ENCODE measurements at regions not wholly inside any gene's neighbourhood (a gene's known extent, or its start where the extent isn't known, plus 50 kb on each side); places are given as distances from the start of the nearest gene placed in this dataset.
A peak's percentile ranks its signal among the peaks of the same experiment; 100 is the strongest.

GRCh38 chr1:229848752-229849677 is 218.0 kb upstream of the GALNT2 start:
- H3K4me3 ChIP-seq: no peak overlapping the region
- H3K9me3 ChIP-seq: no peaks in the 10 kb centered on the region
- ATAC-seq (no peak), DNase-seq (no peak)
- in situ Hi-C loops (cut with MboI; ENCODE audit: low sequenced_read_pairs in 4 of 4) (loop anchor here in 2 of 4 donors (5.0 to 10.0 kb wide), 3 partner anchors 46 to 366 kb away; no protein-coding TSS in a partner anchor), intact Hi-C loops (cut with DNase I; ENCODE audit: low total_unique reads) (loop anchor here (10.0 kb wide), 2 partner anchors 106 to 294 kb away; partner anchors contain the start of gene ABCB10)
- no peaks in the 10 kb centered on the region for H3K27me3 ChIP-seq
- TF ChIP-seq, protein P1, sequence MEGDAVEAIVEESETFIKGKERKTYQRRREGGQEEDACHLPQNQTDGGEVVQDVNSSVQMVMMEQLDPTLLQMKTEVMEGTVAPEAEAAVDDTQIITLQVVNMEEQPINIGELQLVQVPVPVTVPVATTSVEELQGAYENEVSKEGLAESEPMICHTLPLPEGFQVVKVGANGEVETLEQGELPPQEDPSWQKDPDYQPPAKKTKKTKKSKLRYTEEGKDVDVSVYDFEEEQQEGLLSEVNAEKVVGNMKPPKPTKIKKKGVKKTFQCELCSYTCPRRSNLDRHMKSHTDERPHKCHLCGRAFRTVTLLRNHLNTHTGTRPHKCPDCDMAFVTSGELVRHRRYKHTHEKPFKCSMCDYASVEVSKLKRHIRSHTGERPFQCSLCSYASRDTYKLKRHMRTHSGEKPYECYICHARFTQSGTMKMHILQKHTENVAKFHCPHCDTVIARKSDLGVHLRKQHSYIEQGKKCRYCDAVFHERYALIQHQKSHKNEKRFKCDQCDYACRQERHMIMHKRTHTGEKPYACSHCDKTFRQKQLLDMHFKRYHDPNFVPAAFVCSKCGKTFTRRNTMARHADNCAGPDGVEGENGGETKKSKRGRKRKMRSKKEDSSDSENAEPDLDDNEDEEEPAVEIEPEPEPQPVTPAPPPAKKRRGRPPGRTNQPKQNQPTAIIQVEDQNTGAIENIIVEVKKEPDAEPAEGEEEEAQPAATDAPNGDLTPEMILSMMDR (IDR thresholded peaks at IDR 0.05 in 4 of 5, conservative IDR thresholded peaks at IDR 0.05 in 1 of 5): peak in 3 of 5 experiments; percentile 16 to 48 (median 40)
- no peak for TF ChIP-seq POLR2A (IDR thresholded peaks at IDR 0.05)
- no peaks in the 10 kb centered on the region for H3K36me3 ChIP-seq
- H3K4me1 ChIP-seq: peaks cover 17 to 20% of the 10 kb centered on the region in 2 donors
- no peak overlapping the region for H3K27ac ChIP-seq

GRCh38 chr1:229851511-229851910 is 215.5 kb upstream of the GALNT2 start:
- intact Hi-C loops (cut with DNase I; ENCODE audit: low total_unique reads): no loop called here
- H3K36me3 ChIP-seq: no peaks in the 10 kb centered on the region

GRCh38 chr1:229853751-229854150 is 213.3 kb upstream of the GALNT2 start:
- in situ Hi-C loops (cut with MboI; ENCODE audit: low sequenced_read_pairs in 4 of 4) (no loop called here), intact Hi-C loops (cut with DNase I; ENCODE audit: low total_unique reads) (no loop called here)
- Histone ChIP-seq H3K9me3 (no peaks in the 10 kb centered on the region), H3K36me3 (no peaks in the 10 kb centered on the region), H3K4me1 (no peaks in the 10 kb centered on the region), H3K27ac (no peak overlapping the region), H3K4me3 (no peak overlapping the region), H3K27me3 (no peaks in the 10 kb centered on the region)
- no peak for TF ChIP-seq POLR2A (IDR thresholded peaks at IDR 0.05)
- TF ChIP-seq, protein P1 (IDR thresholded peaks at IDR 0.05 in 4 of 5, conservative IDR thresholded peaks at IDR 0.05 in 1 of 5): no peak
- ATAC-seq (no peak), DNase-seq (no peak)

More at GRCh38 chr1:229851511-229851910, 215.5 kb upstream of the GALNT2 start:
- Histone ChIP-seq H3K27me3 (no peaks in the 10 kb centered on the region), H3K4me3 (no peak overlapping the region), H3K27ac (no peak overlapping the region), H3K4me1 (no peaks in the 10 kb centered on the region), H3K9me3 (no peaks in the 10 kb centered on the region)
- ATAC-seq (no peak), DNase-seq (no peak)
- TF ChIP-seq POLR2A (IDR thresholded peaks at IDR 0.05): no peak
- TF ChIP-seq, protein P1 (IDR thresholded peaks at IDR 0.05 in 4 of 5, conservative IDR thresholded peaks at IDR 0.05 in 1 of 5): no peak
- in situ Hi-C loops (cut with MboI; ENCODE audit: low sequenced_read_pairs in 4 of 4): no loop called here

DNA sequence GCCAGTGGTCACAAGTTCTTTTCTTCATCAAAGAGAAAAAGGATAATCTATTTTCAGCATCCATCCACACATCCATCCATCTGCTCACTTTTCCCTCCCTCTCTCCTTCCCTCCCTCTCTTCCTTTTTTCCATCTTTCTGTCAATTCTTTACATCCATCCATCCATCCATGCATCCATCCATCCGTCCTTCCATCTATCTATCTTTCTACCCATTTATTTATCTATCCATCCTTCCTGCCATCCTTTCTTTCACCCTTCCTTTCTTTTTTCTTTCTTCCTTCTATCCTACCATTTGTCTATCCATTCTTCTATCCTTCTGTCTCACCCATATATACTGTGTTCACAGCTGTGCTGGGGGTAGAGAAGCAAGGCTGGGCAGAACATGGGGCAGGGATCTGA is 212.4 kb upstream of the GALNT2 start:
- TF ChIP-seq, protein P1 (IDR thresholded peaks at IDR 0.05 in 4 of 5, conservative IDR thresholded peaks at IDR 0.05 in 1 of 5): no peak
- no peak for TF ChIP-seq POLR2A (IDR thresholded peaks at IDR 0.05)
- intact Hi-C loops (cut with DNase I; ENCODE audit: low total_unique reads): no loop called here

More for the DNA sequence above, 212.4 kb upstream of the GALNT2 start:
- ATAC-seq (no peak), DNase-seq (no peak)
- Histone ChIP-seq H3K27ac (no peak overlapping the region), H3K4me3 (no peak overlapping the region), H3K27me3 (no peaks in the 10 kb centered on the region), H3K36me3 (no peaks in the 10 kb centered on the region), H3K4me1 (no peaks in the 10 kb centered on the region), H3K9me3 (no peaks in the 10 kb centered on the region)
- in situ Hi-C loops (cut with MboI; ENCODE audit: low sequenced_read_pairs in 4 of 4): no loop called here
